ENCODE measurements at regions not wholly inside any gene's neighbourhood (a gene's known extent, or its start where the extent isn't known, plus 50 kb on each side); places are given as distances from the start of the nearest gene placed in this dataset.

GRCh38 chr1:2932671-2933350, 88.5 kb upstream of the ACTRT2 start:
- no peaks in the 10 kb centered on the region for H3K36me3 ChIP-seq (ENCODE audit: control insufficient read depth, insufficient read depth, low read length)
- TF ChIP-seq CTCF (IDR thresholded peaks at IDR 0.05; ENCODE audit: insufficient read depth, low read length, poor library complexity, severe bottlenecking): no peak
- H3K4me3 ChIP-seq (ENCODE audit: low read depth, low read length): no peak overlapping the region
- no peak for DNase-seq (ENCODE audit: low read depth)
- H3K27me3 ChIP-seq (ENCODE audit: control insufficient read depth, insufficient read depth, low read length): peaks cover 12% of the 10 kb centered on the region

- H3K36me3 ChIP-seq (ENCODE audit: control insufficient read depth, insufficient read depth, low read length): no peaks in the 10 kb centered on the region
- DNase-seq (ENCODE audit: low read depth): no peak
- H3K27me3 ChIP-seq (ENCODE audit: control insufficient read depth, insufficient read depth, low read length): peaks cover 7% of the 10 kb centered on the region
- no peak overlapping the region for H3K4me3 ChIP-seq (ENCODE audit: low read depth, low read length)
- no peak for TF ChIP-seq CTCF (IDR thresholded peaks at IDR 0.05; ENCODE audit: insufficient read depth, low read length, poor library complexity, severe bottlenecking)
These were observed 87.7 kb upstream of the ACTRT2 start for GRCh38 chr1:2933431-2934155.

- no peak overlapping the region for H3K4me3 ChIP-seq (ENCODE audit: low read depth, low read length)
- DNase-seq (ENCODE audit: low read depth): no peak
- no peak for TF ChIP-seq CTCF (IDR thresholded peaks at IDR 0.05; ENCODE audit: insufficient read depth, low read length, poor library complexity, severe bottlenecking)
- H3K27me3 ChIP-seq (ENCODE audit: control insufficient read depth, insufficient read depth, low read length): peaks cover 7% of the 10 kb centered on the region
- no peaks in the 10 kb centered on the region for H3K36me3 ChIP-seq (ENCODE audit: control insufficient read depth, insufficient read depth, low read length)
These were observed 87.1 kb upstream of the ACTRT2 start for GRCh38 chr1:2934156-2934540.

GRCh38 chr1:2934642-2935081, 86.6 kb upstream of the ACTRT2 start:
- H3K4me3 ChIP-seq (ENCODE audit: low read depth, low read length): no peak overlapping the region
- H3K36me3 ChIP-seq (ENCODE audit: control insufficient read depth, insufficient read depth, low read length): no peaks in the 10 kb centered on the region
- peaks cover 7% of the 10 kb centered on the region for H3K27me3 ChIP-seq (ENCODE audit: control insufficient read depth, insufficient read depth, low read length)
- TF ChIP-seq CTCF (IDR thresholded peaks at IDR 0.05; ENCODE audit: insufficient read depth, low read length, poor library complexity, severe bottlenecking): no peak
- no peak for DNase-seq (ENCODE audit: low read depth)

GRCh38 chr1:2935184-2935583, 86.1 kb upstream of the ACTRT2 start:
- no peaks in the 10 kb centered on the region for H3K36me3 ChIP-seq (ENCODE audit: control insufficient read depth, insufficient read depth, low read length)
- no peak overlapping the region for H3K4me3 ChIP-seq (ENCODE audit: low read depth, low read length)
- TF ChIP-seq CTCF (IDR thresholded peaks at IDR 0.05; ENCODE audit: insufficient read depth, low read length, poor library complexity, severe bottlenecking): no peak
- no peak for DNase-seq (ENCODE audit: low read depth)
- H3K27me3 ChIP-seq (ENCODE audit: control insufficient read depth, insufficient read depth, low read length): peaks cover 5% of the 10 kb centered on the region

All from kidney epithelial cell (primary cell).